ENCODE measurements at regions not wholly inside any gene's neighbourhood (a gene's known extent, or its start where the extent isn't known, plus 50 kb on each side); places are given as distances from the start of the nearest gene placed in this dataset.
"Not testable (repeated sequence)": the region's sequence is repeated elsewhere in the genome, so short reads cannot be mapped to it uniquely, and the experiment has no call there.

DNA sequence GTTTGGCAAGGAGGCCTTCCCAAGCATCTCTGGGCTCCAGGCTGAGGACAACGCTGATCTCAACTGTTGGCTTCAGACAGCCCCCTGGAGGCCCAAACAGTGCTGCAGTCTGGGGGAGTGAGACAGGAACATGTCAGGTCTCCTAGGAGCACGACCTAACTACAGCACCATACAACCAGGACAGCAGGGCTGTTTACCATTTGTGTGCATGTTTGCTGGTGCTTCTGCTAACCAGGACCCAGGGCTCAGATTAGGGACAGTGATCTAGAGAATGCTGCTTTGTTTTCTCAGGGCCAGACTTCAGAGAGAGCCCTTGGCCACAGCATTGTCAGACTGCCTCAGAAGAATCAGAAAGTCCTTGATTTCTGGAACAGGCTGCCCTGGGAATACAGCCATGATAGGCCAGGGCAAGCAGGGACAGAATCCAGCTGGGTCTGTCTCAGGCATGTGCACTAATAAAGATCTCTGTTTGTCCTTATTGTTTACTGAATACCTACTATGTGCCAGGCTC lies 126.5 kb downstream of the VPREB1 start:
- peak in 1 of 2 experiments; percentile 7 for DNase-seq (ENCODE audit: low read depth in 1 of 2, low spot score in 1 of 2)
- in situ Hi-C loops (cut with HindIII; ENCODE audit: low pct_unique_long_range_greater_than_20kb, low sequenced_read_pairs) = no loop called here
- TF ChIP-seq JUND (IDR thresholded peaks at IDR 0.05; ENCODE audit: low read depth) = no peak

GRCh38 chr22:22372086-22372485 lies 127.5 kb downstream of the VPREB1 start:
- no peak for DNase-seq (ENCODE audit: low read depth in 1 of 2, low spot score in 1 of 2)
- no peak for TF ChIP-seq JUND (IDR thresholded peaks at IDR 0.05; ENCODE audit: low read depth)
- in situ Hi-C loops (cut with HindIII; ENCODE audit: low pct_unique_long_range_greater_than_20kb, low sequenced_read_pairs) = no loop called here

DNA sequence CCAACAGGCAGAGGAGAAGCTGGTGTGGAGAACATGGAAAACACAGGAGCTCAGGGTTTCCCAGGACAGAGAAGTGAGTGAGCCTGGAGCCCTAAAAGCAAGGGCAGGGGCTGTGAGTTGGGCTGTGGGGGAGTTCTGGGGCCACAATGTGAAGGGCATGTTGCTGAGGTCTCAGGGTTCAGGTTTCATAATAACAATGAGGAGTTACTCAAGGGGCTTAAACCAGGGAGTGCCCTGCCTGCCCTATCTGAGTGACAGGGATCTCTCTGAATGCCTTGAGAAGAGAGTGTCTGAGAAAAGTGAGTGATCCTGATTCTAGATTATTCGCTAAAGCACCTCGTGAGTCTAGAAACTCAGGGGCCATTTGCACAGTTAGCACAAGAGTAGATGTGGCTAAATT lies 129.6 kb downstream of the VPREB1 start:
- in situ Hi-C loops (cut with HindIII; ENCODE audit: low pct_unique_long_range_greater_than_20kb, low sequenced_read_pairs) = no loop called here
- no peak for TF ChIP-seq JUND (IDR thresholded peaks at IDR 0.05; ENCODE audit: low read depth)
- DNase-seq (ENCODE audit: low read depth in 1 of 2, low spot score in 1 of 2) = no peak

DNA sequence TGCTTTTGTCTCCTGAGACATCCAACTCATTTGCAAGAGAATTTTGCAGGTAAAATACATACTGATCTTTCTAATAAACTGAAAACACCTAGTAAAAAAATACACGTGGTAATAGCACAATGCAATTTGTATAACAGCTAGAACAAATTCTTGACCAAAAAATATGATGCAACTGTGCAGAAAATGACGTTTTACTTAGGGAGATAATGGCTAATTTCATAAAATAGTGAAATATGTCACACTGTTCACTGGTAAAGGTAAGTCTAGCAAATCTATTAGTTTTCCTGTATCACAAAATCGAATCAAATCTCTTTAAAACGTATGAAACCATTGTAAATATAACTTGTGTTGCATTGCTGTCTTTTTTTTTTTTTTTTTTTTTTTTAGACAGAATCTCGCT lies 130.0 kb downstream of the VPREB1 start:
- no peak for TF ChIP-seq JUND (IDR thresholded peaks at IDR 0.05; ENCODE audit: low read depth)
- DNase-seq (ENCODE audit: low read depth in 1 of 2, low spot score in 1 of 2) = no peak
- in situ Hi-C loops (cut with HindIII; ENCODE audit: low pct_unique_long_range_greater_than_20kb, low sequenced_read_pairs) = no loop called here

DNA sequence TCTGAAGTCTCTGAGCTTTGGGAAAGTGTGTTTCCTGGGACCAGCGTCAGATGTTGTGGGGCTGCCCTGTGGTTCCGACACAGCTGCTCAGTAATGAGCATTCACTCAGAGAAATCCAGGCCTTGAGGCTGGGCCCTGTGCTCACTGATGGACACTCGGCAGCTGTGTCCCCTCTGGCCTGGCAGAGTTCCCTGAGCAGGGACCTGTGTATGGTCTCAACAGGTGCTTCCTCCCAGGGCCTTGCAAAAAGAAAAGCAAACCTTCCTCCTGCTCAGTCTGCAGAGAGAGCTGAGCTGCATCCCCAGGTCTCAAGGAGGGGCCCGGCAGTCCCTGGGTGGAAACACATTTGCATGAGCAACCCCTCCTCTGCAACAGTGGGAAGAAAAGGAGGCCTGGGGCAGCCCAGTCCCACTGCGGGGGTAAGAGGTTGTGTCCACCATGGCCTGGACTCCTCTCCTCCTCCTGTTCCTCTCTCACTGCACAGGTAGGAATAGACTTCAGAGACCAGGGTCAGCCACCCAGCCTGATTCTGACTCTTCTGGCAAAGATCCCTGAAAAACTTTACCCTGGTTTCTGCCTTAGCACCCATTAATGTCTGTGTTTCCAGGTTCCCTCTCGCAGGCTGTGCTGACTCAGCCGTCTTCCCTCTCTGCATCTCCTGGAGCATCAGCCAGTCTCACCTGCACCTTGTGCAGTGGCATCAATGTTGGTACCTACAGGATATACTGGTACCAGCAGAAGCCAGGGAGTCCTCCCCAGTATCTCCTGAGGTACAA lies 131.2 kb downstream of the VPREB1 start:
- in situ Hi-C loops (cut with HindIII; ENCODE audit: low pct_unique_long_range_greater_than_20kb, low sequenced_read_pairs) = no loop called here
- TF ChIP-seq JUND (IDR thresholded peaks at IDR 0.05; ENCODE audit: low read depth) = no peak
- no peak for DNase-seq (ENCODE audit: low read depth in 1 of 2, low spot score in 1 of 2)

GRCh38 chr22:22376352-22376706 lies 131.7 kb downstream of the VPREB1 start:
- in situ Hi-C loops (cut with HindIII; ENCODE audit: low pct_unique_long_range_greater_than_20kb, low sequenced_read_pairs) = no loop called here
- no peak for TF ChIP-seq JUND (IDR thresholded peaks at IDR 0.05; ENCODE audit: low read depth)
- no peak for DNase-seq (ENCODE audit: low read depth in 1 of 2, low spot score in 1 of 2)

DNA sequence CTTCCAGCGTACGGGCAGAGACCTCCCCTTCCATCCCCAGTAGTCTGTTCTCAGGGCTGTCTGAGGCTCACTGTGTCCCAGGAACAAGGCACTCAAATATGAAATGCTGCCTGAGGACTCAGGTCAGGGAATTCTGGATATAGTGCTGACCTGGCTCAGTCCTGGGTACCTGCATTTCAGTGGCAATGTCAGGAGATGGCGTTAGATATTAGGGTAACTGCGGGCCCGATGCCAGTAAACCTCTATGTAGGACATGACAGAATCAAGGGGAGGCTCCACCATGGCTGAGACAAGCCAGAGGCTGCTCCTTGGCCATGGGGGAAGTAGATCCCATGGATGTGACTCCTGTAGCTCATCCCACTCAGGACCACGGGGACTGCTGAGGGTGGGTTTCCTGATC lies 131.7 kb downstream of the ZNF280B start:
- in situ Hi-C loops (cut with HindIII; ENCODE audit: low pct_unique_long_range_greater_than_20kb, low sequenced_read_pairs); DNase-seq (ENCODE audit: low read depth in 1 of 2, low spot score in 1 of 2): not testable (repeated sequence)

DNA sequence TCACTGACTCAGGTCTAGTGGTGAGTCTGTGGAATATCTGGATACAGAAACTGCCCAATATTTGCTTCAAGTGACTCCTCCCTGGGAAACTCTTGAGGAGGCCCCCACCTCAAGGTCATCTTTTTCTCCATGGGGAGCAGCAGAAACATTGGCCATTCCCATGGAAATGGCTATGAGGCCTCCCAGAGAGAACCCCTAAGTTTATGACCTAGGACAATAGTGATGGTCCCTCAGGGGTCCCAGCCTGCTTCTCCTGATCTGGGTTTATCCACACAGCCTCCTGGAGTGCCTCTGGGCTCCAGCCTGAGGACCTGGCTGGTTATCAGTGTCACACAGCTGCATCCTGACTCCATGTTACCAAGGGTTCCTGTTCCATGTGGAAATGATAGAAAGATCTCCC lies 131.2 kb downstream of the ZNF280B start:
- no peak for TF ChIP-seq JUND (IDR thresholded peaks at IDR 0.05; ENCODE audit: low read depth)
- no peak for DNase-seq (ENCODE audit: low read depth in 1 of 2, low spot score in 1 of 2)
- in situ Hi-C loops (cut with HindIII; ENCODE audit: low pct_unique_long_range_greater_than_20kb, low sequenced_read_pairs) = no loop called here

DNA sequence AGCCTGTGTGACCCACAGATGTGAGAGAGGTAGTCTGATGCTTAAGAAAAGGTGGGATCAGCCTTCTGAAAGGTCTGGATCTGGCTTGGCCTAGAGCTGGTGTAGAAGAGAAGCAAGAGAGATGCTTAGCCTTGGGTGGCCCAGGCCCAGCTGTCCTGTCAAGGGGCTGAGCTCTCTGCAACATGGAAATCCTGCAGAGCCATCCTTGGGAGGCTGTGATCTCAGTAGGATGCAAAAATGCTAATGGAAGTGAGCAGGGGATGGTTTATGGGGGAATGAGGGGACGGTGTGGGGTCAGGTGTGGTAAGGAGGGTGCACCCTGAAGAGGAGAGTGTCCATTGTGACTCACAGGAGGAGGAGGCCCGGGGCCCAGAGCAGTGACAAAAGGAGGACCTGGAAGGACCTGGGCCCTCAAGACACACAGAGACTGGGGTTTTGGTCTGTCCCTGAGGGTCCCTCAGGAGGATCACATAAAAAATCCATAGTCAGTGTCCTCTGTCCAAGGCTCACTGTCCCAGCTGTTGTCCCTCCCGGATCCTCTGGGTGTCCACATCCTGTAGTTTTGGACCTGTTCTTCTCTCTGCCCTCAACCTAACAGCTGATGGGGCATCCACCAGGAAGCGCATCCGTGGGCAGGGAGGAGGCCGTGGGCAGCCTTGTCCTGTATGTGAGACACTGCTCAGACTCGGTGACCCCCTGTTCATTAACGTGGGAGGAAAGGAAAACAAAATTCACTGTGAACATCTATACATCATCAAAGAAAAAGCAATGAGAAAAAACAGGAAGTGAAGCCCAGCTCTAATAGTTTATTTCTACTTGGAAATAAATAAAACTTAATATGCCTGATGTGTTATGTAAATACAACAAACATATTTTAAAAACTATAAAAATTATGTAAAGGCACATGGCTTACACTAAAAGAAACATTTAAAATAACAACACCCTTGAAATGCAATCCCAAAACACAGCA lies 129.8 kb downstream of the ZNF280B start:
- TF ChIP-seq JUND (IDR thresholded peaks at IDR 0.05; ENCODE audit: low read depth) = no peak
- no peak for DNase-seq (ENCODE audit: low read depth in 1 of 2, low spot score in 1 of 2)
- in situ Hi-C loops (cut with HindIII; ENCODE audit: low pct_unique_long_range_greater_than_20kb, low sequenced_read_pairs) = no loop called here

GRCh38 chr22:22380098-22381030 lies 128.2 kb downstream of the ZNF280B start:
- in situ Hi-C loops (cut with HindIII; ENCODE audit: low pct_unique_long_range_greater_than_20kb, low sequenced_read_pairs) = no loop called here

DNA sequence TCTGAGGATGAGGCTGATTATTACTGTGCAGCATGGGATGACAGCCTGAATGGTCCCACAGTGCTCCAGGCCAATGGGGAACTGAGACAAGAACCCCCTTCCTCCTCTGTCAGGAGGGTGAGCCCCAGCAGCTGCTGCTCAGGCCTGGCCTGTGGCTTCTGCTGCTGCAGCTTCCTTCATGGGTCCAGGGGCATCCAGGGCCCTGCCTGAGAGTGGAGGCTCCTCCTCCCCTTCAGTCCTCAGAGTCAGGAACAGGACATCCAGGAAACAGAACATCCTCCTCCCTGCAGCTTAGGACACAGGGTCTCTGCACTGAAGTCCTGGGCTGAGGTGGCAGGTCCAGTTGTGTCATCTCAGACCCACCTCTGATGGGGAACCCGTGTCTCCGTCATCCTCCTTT lies 127.2 kb downstream of the ZNF280B start:
- in situ Hi-C loops (cut with HindIII; ENCODE audit: low pct_unique_long_range_greater_than_20kb, low sequenced_read_pairs); DNase-seq (ENCODE audit: low read depth in 1 of 2, low spot score in 1 of 2): not testable (repeated sequence)

More at GRCh38 chr22:22380098-22381030, 128.2 kb downstream of the ZNF280B start:
- no peak for TF ChIP-seq JUND (IDR thresholded peaks at IDR 0.05; ENCODE audit: low read depth)
- no peak for DNase-seq (ENCODE audit: low read depth in 1 of 2, low spot score in 1 of 2)

DNA sequence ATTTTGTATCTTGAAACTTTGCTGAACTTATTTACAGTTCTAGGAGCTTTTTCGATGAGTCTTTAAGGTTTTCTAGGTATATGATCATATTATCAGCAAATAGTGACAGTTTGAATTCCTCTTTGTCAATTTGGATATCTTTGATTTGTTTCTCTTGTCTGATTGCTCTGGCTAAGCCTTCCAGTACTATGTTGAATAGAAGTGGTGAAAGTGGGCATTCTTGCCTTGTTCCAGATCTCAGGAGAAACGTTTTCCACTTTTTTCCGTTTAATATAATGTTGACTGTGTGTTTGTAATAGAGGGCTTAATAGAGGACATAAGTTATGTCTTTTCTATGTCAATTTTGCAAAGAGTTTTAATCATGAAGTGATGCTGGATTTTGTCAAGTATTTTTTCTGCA lies 124.3 kb downstream of the ZNF280B start:
- DNase-seq (ENCODE audit: low read depth in 1 of 2, low spot score in 1 of 2) = no peak
- in situ Hi-C loops (cut with HindIII; ENCODE audit: low pct_unique_long_range_greater_than_20kb, low sequenced_read_pairs) = no loop called here
- TF ChIP-seq JUND (IDR thresholded peaks at IDR 0.05; ENCODE audit: low read depth) = no peak

All from T47D (cell line).